ENCODE measurements at regions not wholly inside any gene's neighbourhood (a gene's known extent, or its start where the extent isn't known, plus 50 kb on each side); places are given as distances from the start of the nearest gene placed in this dataset.

DNA sequence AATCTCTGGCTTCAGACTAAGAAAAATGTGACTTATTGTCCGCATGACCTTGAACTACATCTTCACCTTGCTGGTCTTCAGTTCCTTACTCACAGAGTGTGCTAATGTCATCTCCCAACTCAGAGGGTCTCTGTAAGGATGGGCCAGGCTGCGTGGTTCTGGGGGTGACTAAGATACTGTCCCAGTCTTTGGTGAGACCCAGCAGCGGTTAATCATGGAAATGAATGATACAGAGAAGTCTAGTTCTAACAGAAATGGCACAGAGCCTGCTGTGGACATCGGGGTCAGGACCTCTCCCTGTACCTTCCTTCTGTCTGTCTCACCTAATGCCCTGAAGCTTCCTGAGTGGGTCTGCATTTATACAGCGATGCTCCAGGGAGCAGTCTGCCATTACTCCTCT lies 662.7 kb upstream of the HS6ST1 start:
- no peaks in the 10 kb centered on the region for H3K9me3 ChIP-seq (ENCODE audit: insufficient read depth, low read length)
- TF ChIP-seq, protein P1, sequence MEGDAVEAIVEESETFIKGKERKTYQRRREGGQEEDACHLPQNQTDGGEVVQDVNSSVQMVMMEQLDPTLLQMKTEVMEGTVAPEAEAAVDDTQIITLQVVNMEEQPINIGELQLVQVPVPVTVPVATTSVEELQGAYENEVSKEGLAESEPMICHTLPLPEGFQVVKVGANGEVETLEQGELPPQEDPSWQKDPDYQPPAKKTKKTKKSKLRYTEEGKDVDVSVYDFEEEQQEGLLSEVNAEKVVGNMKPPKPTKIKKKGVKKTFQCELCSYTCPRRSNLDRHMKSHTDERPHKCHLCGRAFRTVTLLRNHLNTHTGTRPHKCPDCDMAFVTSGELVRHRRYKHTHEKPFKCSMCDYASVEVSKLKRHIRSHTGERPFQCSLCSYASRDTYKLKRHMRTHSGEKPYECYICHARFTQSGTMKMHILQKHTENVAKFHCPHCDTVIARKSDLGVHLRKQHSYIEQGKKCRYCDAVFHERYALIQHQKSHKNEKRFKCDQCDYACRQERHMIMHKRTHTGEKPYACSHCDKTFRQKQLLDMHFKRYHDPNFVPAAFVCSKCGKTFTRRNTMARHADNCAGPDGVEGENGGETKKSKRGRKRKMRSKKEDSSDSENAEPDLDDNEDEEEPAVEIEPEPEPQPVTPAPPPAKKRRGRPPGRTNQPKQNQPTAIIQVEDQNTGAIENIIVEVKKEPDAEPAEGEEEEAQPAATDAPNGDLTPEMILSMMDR (IDR thresholded peaks at IDR 0.05; ENCODE audit: insufficient read depth, low read length, poor library complexity, severe bottlenecking): no peak
- no peak for TF ChIP-seq EZH2phosphoT487 (conservative IDR thresholded peaks at IDR 0.05; ENCODE audit: low read length)
- no peaks in the 10 kb centered on the region for H3K79me2 ChIP-seq (ENCODE audit: insufficient read depth, low read length)
- no peak overlapping the region for H3K27ac ChIP-seq (ENCODE audit: low read depth, low read length)
- H3K4me3 ChIP-seq (ENCODE audit: insufficient read depth, low read length, poor library complexity, severe bottlenecking): no peak overlapping the region
- no peak overlapping the region for H3K4me2 ChIP-seq (ENCODE audit: low read depth, low read length, poor library complexity, severe bottlenecking)
- no peaks in the 10 kb centered on the region for H3K36me3 ChIP-seq (ENCODE audit: low read length)
- no peaks in the 10 kb centered on the region for H4K20me1 ChIP-seq (ENCODE audit: low read depth, low read length)
- no peak overlapping the region for H3K9ac ChIP-seq (ENCODE audit: low read length)
- no peaks in the 10 kb centered on the region for H3F3A ChIP-seq (ENCODE audit: insufficient read depth)
- no peaks in the 10 kb centered on the region for H3K27me3 ChIP-seq (ENCODE audit: low read length)
- no peak overlapping the region for H2AFZ ChIP-seq (ENCODE audit: low read depth, low read length, severe bottlenecking)
- H3K9me2 ChIP-seq (replicated peaks; ENCODE audit: insufficient read depth, low read length): no peaks in the 10 kb centered on the region

DNA sequence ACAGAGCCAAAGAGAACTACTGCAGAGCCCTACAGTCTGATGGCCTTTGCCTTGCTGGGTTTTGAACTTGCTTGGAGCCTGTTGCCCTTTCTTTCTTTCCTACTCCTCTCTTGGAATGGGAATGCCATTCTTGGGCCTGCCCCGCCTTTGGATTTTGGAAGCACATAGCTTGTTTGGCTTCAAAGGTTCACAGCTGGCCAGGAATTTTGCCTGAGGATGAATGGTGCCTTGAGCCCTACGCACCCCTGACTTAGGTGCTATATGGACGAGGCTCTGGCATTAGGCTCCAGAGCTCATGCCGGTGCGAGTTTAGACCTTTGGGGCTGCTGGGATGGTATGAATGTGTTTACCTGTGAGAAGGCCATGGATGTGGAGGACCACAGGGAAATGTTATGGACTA lies 663.3 kb upstream of the HS6ST1 start:
- H3K9me3 ChIP-seq (ENCODE audit: insufficient read depth, low read length): no peaks in the 10 kb centered on the region
- no peak overlapping the region for H3K9ac ChIP-seq (ENCODE audit: low read length)
- H2AFZ ChIP-seq (ENCODE audit: low read depth, low read length, severe bottlenecking): no peak overlapping the region
- no peaks in the 10 kb centered on the region for H3K79me2 ChIP-seq (ENCODE audit: insufficient read depth, low read length)
- H3K27me3 ChIP-seq (ENCODE audit: low read length): no peaks in the 10 kb centered on the region
- no peaks in the 10 kb centered on the region for H4K20me1 ChIP-seq (ENCODE audit: low read depth, low read length)
- H3K4me2 ChIP-seq (ENCODE audit: low read depth, low read length, poor library complexity, severe bottlenecking): no peak overlapping the region
- H3K4me3 ChIP-seq (ENCODE audit: insufficient read depth, low read length, poor library complexity, severe bottlenecking): no peak overlapping the region
- H3K36me3 ChIP-seq (ENCODE audit: low read length): no peaks in the 10 kb centered on the region
- H3F3A ChIP-seq (ENCODE audit: insufficient read depth): no peaks in the 10 kb centered on the region
- no peak overlapping the region for H3K27ac ChIP-seq (ENCODE audit: low read depth, low read length)
- no peaks in the 10 kb centered on the region for H3K9me2 ChIP-seq (replicated peaks; ENCODE audit: insufficient read depth, low read length)
- TF ChIP-seq, protein P1 (IDR thresholded peaks at IDR 0.05; ENCODE audit: insufficient read depth, low read length, poor library complexity, severe bottlenecking): no peak
- TF ChIP-seq EZH2phosphoT487 (conservative IDR thresholded peaks at IDR 0.05; ENCODE audit: low read length): no peak

DNA sequence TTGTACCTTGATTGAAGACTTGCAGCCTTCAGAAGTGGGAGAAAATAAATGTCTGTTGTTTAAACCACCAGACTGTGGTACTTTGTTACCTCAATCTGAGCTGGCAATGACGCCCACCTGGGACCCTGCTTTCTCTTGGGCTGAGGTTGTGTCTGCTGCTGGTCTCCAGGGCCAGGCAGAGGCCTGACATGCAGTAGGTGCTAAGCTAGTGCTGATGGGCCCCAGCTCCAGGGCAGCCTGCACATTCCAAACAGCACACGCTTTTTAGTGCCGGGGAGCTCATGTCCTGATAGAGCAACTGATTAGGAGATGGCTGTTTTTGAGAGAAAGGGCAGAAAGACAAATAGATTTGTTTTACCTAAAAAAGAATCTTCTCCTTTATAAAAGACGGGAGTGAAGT lies 664.0 kb upstream of the HS6ST1 start:
- Histone ChIP-seq H3K79me2 (ENCODE audit: insufficient read depth, low read length) (no peaks in the 10 kb centered on the region), H3K27me3 (ENCODE audit: low read length) (no peaks in the 10 kb centered on the region), H3K9ac (ENCODE audit: low read length) (no peak overlapping the region), H3K4me3 (ENCODE audit: insufficient read depth, low read length, poor library complexity, severe bottlenecking) (no peak overlapping the region), H3K36me3 (ENCODE audit: low read length) (no peaks in the 10 kb centered on the region), H3F3A (ENCODE audit: insufficient read depth) (no peaks in the 10 kb centered on the region), H4K20me1 (ENCODE audit: low read depth, low read length) (no peaks in the 10 kb centered on the region), H3K9me3 (ENCODE audit: insufficient read depth, low read length) (no peaks in the 10 kb centered on the region), H2AFZ (ENCODE audit: low read depth, low read length, severe bottlenecking) (no peak overlapping the region), H3K4me2 (ENCODE audit: low read depth, low read length, poor library complexity, severe bottlenecking) (no peak overlapping the region), H3K27ac (ENCODE audit: low read depth, low read length) (no peak overlapping the region), H3K9me2 (replicated peaks; ENCODE audit: insufficient read depth, low read length) (no peaks in the 10 kb centered on the region)
- TF ChIP-seq, protein P1 (IDR thresholded peaks at IDR 0.05; ENCODE audit: insufficient read depth, low read length, poor library complexity, severe bottlenecking): no peak

DNA sequence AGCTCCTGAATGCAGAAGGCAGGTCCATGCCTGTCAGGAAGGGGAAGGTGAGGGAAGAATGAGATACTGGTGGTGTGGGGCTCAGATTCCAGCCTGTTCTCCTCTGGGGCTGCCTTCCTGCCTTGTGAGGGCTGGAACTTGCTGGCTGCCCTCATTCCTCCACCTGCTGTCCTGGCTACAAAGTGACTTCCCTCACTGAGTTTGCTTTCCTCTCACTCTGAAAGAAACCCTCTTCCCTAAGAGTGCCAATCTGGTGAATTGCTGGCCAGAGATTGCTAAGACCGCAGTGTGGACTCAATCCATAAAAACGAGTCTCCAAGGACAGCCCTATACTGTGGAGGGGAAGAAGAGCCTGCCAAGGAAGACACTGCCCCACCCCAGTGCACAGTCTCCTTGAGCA lies 664.4 kb upstream of the HS6ST1 start:
- no peaks in the 10 kb centered on the region for H3K9me3 ChIP-seq (ENCODE audit: insufficient read depth, low read length)
- no peak overlapping the region for H2AFZ ChIP-seq (ENCODE audit: low read depth, low read length, severe bottlenecking)
- no peak overlapping the region for H3K4me2 ChIP-seq (ENCODE audit: low read depth, low read length, poor library complexity, severe bottlenecking)
- H3F3A ChIP-seq (ENCODE audit: insufficient read depth): no peaks in the 10 kb centered on the region
- H3K36me3 ChIP-seq (ENCODE audit: low read length): no peaks in the 10 kb centered on the region
- no peaks in the 10 kb centered on the region for H3K27me3 ChIP-seq (ENCODE audit: low read length)
- H3K4me3 ChIP-seq (ENCODE audit: insufficient read depth, low read length, poor library complexity, severe bottlenecking): no peak overlapping the region
- H3K27ac ChIP-seq (ENCODE audit: low read depth, low read length): no peak overlapping the region
- TF ChIP-seq, protein P1 (IDR thresholded peaks at IDR 0.05; ENCODE audit: insufficient read depth, low read length, poor library complexity, severe bottlenecking): no peak
- no peak for TF ChIP-seq EZH2phosphoT487 (conservative IDR thresholded peaks at IDR 0.05; ENCODE audit: low read length)
- H3K9ac ChIP-seq (ENCODE audit: low read length): no peak overlapping the region
- no peaks in the 10 kb centered on the region for H3K9me2 ChIP-seq (replicated peaks; ENCODE audit: insufficient read depth, low read length)
- no peaks in the 10 kb centered on the region for H4K20me1 ChIP-seq (ENCODE audit: low read depth, low read length)
- H3K79me2 ChIP-seq (ENCODE audit: insufficient read depth, low read length): no peaks in the 10 kb centered on the region
